Panc1 (cell line): ENCODE measurements at regions not wholly inside any gene's neighbourhood (a gene's known extent, or its start where the extent isn't known, plus 50 kb on each side); places are given as distances from the start of the nearest gene placed in this dataset.

Experiments
- ATAC-seq: fragments of 200-7000 bp; cut with Tn5 transposase; 2 replicates; pipeline ENCODE4 v1.9.1; 2020; ENCODE audit warnings: mild to moderate bottlenecking, moderate library complexity
- BruUV-seq: library from RNA; stranded (reverse); fragments of 400-500 nt; replicated peaks from 2 replicates; lab custom pipeline; 2021; lab: Mats Ljungman, UMichigan
- CTCF ChIA-PET: fragments of 300-600 bp; sonication (Branson Sonifier 250); formaldehyde crosslinking; loops from one replicate; lab custom pipeline; 2022; ENCODE audit warnings: antibody characterized with exemption; lab: Charles Lee
- POLR2A ChIA-PET: fragments of 300-600 bp; sonication (Branson Sonifier 250); formaldehyde crosslinking; loops from one replicate; lab custom pipeline; 2022; ENCODE audit warnings: antibody characterized with exemption; lab: Charles Lee
- DNase-seq: peaks from one replicate; pipeline ENCODE4 v3.0.0-alpha.2; 2010; ENCODE audit warnings: low read depth, low spot score
- H3K27ac ChIP-seq: 2 replicates; pipeline ENCODE4 v1.5.1; 2011; ENCODE audit warnings: mild to moderate bottlenecking, low read length, inconsistent platforms
- H3K27me3 ChIP-seq: fragments of 200-500 bp; sonication (Bioruptor generic); 2 replicates; pipeline ENCODE4 v1.6.0; 2014; ENCODE audit warnings: low read length, inconsistent platforms; ENCODE audit not compliant: control insufficient read depth, insufficient read depth
- H3K36me3 ChIP-seq: fragments of 200-500 bp; sonication (Bioruptor generic); 2 replicates; pipeline ENCODE4 v1.5.1; 2014; ENCODE audit warnings: inconsistent platforms, mild to moderate bottlenecking, low read length, moderate library complexity; ENCODE audit not compliant: control insufficient read depth, insufficient read depth
- H3K4me1 ChIP-seq: 2 replicates; pipeline ENCODE4 v1.5.1; 2011; ENCODE audit warnings: inconsistent platforms, mild to moderate bottlenecking, low read length, moderate library complexity; ENCODE audit not compliant: control insufficient read depth, insufficient read depth
- H3K4me3 ChIP-seq, 2 experiments: 2 replicates each; pipeline ENCODE4 v1.5.1; 2011 to 2012; ENCODE audit warnings: low read depth in 2 of 2, low read length in 2 of 2, mild to moderate bottlenecking in 2 of 2, inconsistent platforms in 1 of 2, moderate library complexity in 1 of 2
- H3K9me3 ChIP-seq: fragments of 200-500 bp; sonication (Bioruptor generic); 2 replicates; pipeline ENCODE4 v1.5.1; 2014; ENCODE audit warnings: low read depth, mild to moderate bottlenecking, inconsistent platforms, low read length, moderate library complexity; ENCODE audit not compliant: control insufficient read depth, insufficient read depth
- POLR2AphosphoS5 ChIP-seq: IDR thresholded peaks from 2 replicates; pipeline ENCODE4 v1.6.1; 2012; ENCODE audit warnings: mild to moderate bottlenecking, low read depth, low read length, moderate library complexity
- SIN3A ChIP-seq: IDR thresholded peaks from 2 replicates; pipeline ENCODE4 v1.6.1; 2012; ENCODE audit warnings: low read depth, mild to moderate bottlenecking, low read length, moderate library complexity, borderline replicate concordance; ENCODE audit not compliant: insufficient read depth
- TCF7L2 ChIP-seq: IDR thresholded peaks from 2 replicates; pipeline ENCODE4 v1.6.1; 2011; ENCODE audit warnings: mild to moderate bottlenecking, low read depth, low read length, inconsistent platforms
- in situ Hi-C: cut with HindIII; loops from 2 replicates; pipeline ENCODE4 v1.10.0; 2016; ENCODE audit warnings: low sequenced_read_pairs, low pct_unique_long_range_greater_than_20kb
- intact Hi-C: fragments of 100-400 bp; cut with micrococcal nuclease; formaldehyde crosslinking; loops from one replicate; pipeline ENCODE4 v1.10.0; 2022; ENCODE audit not compliant: unreplicated experiment
- TF ChIP-seq, protein P1 (sequence below): fragments of 450-650 bp; IDR thresholded peaks from 2 replicates; pipeline ENCODE4 v1.5.1; 2017; ENCODE audit warnings: mild to moderate bottlenecking
- TF ChIP-seq, protein P2 (sequence below), 2 experiments: IDR thresholded peaks; 2 replicates each; pipeline ENCODE4 v1.6.1; 2011 to 2012; ENCODE audit warnings: low read depth in 2 of 2, control low read depth in 1 of 2, low read length in 1 of 2, mild to moderate bottlenecking in 1 of 2, moderate library complexity in 1 of 2; ENCODE audit not compliant: insufficient read depth in 1 of 2

DNA sequence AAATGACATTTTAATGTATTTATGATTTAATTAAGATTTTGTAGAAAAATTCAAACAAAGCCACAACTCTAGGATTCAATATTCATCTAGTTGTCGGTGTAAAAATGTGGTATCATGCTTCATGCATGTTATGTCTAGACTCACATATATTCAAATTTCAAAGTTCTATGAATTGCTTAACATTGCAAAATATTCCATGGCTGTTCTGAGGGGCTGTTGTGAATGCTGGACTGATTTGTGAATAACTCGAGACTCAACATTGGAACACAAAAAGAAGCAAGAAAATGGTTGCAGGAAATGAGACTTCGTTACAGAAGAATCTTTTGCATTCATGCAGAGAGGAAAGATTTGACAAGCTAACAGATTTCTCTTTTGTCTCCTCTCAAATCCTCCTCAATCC, 705.9 kb downstream of the DHX35 start:
- CTCF ChIA-PET: no interaction called here
- in situ Hi-C loops: no loop called here
- H3K27me3 ChIP-seq: no peaks in the 10 kb centered on the region
- no peak for ATAC-seq
- intact Hi-C loops: no loop called here
- H3K36me3 ChIP-seq: no peaks in the 10 kb centered on the region
- POLR2A ChIA-PET: no interaction called here
- no peaks in the 10 kb centered on the region for H3K9me3 ChIP-seq
- no TSS peak for BruUV-seq
- H3K4me1 ChIP-seq: no peaks in the 10 kb centered on the region
- H3K4me3 ChIP-seq: no peak overlapping the region
- TF ChIP-seq, protein P1, sequence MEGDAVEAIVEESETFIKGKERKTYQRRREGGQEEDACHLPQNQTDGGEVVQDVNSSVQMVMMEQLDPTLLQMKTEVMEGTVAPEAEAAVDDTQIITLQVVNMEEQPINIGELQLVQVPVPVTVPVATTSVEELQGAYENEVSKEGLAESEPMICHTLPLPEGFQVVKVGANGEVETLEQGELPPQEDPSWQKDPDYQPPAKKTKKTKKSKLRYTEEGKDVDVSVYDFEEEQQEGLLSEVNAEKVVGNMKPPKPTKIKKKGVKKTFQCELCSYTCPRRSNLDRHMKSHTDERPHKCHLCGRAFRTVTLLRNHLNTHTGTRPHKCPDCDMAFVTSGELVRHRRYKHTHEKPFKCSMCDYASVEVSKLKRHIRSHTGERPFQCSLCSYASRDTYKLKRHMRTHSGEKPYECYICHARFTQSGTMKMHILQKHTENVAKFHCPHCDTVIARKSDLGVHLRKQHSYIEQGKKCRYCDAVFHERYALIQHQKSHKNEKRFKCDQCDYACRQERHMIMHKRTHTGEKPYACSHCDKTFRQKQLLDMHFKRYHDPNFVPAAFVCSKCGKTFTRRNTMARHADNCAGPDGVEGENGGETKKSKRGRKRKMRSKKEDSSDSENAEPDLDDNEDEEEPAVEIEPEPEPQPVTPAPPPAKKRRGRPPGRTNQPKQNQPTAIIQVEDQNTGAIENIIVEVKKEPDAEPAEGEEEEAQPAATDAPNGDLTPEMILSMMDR: no peak
- TF ChIP-seq, protein P2, sequence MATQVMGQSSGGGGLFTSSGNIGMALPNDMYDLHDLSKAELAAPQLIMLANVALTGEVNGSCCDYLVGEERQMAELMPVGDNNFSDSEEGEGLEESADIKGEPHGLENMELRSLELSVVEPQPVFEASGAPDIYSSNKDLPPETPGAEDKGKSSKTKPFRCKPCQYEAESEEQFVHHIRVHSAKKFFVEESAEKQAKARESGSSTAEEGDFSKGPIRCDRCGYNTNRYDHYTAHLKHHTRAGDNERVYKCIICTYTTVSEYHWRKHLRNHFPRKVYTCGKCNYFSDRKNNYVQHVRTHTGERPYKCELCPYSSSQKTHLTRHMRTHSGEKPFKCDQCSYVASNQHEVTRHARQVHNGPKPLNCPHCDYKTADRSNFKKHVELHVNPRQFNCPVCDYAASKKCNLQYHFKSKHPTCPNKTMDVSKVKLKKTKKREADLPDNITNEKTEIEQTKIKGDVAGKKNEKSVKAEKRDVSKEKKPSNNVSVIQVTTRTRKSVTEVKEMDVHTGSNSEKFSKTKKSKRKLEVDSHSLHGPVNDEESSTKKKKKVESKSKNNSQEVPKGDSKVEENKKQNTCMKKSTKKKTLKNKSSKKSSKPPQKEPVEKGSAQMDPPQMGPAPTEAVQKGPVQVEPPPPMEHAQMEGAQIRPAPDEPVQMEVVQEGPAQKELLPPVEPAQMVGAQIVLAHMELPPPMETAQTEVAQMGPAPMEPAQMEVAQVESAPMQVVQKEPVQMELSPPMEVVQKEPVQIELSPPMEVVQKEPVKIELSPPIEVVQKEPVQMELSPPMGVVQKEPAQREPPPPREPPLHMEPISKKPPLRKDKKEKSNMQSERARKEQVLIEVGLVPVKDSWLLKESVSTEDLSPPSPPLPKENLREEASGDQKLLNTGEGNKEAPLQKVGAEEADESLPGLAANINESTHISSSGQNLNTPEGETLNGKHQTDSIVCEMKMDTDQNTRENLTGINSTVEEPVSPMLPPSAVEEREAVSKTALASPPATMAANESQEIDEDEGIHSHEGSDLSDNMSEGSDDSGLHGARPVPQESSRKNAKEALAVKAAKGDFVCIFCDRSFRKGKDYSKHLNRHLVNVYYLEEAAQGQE (IDR thresholded peaks at IDR 0.05; ENCODE audit: insufficient read depth in 1 of 2, low read depth in 2 of 2, low read length in 1 of 2): no peak
- TF ChIP-seq TCF7L2: no peak
- no peak for TF ChIP-seq POLR2AphosphoS5
- DNase-seq: no peak
- H3K27ac ChIP-seq: no peak overlapping the region

DNA sequence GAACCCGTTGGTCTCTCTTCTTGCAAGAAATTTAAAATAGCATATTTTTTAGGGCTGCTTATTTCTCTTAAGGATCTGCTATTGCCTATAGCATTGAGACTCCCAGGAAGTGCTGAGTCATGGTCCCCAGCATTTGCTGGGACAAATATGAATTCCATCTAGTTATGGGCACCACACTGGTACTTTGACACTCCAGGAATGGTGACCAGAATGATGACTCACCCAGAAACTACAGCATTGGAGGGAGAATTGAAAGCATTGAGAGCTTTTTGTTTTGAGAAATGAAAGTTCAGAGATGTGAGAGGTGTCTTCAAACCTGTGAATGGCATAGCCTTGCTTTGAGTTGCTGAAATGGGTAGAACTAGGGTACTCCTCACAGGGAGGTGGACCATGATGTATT, 699.7 kb downstream of the DHX35 start:
- Histone ChIP-seq H3K4me3 (no peak overlapping the region), H3K27me3 (no peaks in the 10 kb centered on the region), H3K9me3 (no peaks in the 10 kb centered on the region), H3K36me3 (no peaks in the 10 kb centered on the region), H3K27ac (no peak overlapping the region), H3K4me1 (no peaks in the 10 kb centered on the region)
- TF ChIP-seq SIN3A (no peak), POLR2AphosphoS5 (no peak), TCF7L2 (no peak)
- TF ChIP-seq, protein P1: no peak
- TF ChIP-seq, protein P2 (IDR thresholded peaks at IDR 0.05; ENCODE audit: insufficient read depth in 1 of 2, low read depth in 2 of 2, low read length in 1 of 2): no peak
- CTCF ChIA-PET: no interaction called here
- BruUV-seq: no TSS peak
- ATAC-seq: no peak
- POLR2A ChIA-PET: no interaction called here
- DNase-seq: no peak
- intact Hi-C loops (no loop called here), in situ Hi-C loops (no loop called here)
